Stimulated activated CD8-positive, alpha-beta memory T cell treated with anti-CD3 and anti-CD28 coated beads, Interleukin-15, amount 100 ng/mL, for 4 hours (primary cell): ENCODE measurements at regions not wholly inside any gene's neighbourhood (a gene's known extent, or its start where the extent isn't known, plus 50 kb on each side); places are given as distances from the start of the nearest gene placed in this dataset.

Source experiments
- DNase-seq, 2 donors: peaks; one replicate each; pipeline ENCODE4 v3.0.0-alpha.2; 2020; ENCODE audit warnings: low read depth in 2 of 2

GRCh38 chr3:23746441-23746840, 59.3 kb upstream of the UBE2E1 start:
- DNase-seq: no peak

GRCh38 chr3:23747841-23748240, 57.9 kb upstream of the UBE2E1 start:
- no peak for DNase-seq

DNA sequence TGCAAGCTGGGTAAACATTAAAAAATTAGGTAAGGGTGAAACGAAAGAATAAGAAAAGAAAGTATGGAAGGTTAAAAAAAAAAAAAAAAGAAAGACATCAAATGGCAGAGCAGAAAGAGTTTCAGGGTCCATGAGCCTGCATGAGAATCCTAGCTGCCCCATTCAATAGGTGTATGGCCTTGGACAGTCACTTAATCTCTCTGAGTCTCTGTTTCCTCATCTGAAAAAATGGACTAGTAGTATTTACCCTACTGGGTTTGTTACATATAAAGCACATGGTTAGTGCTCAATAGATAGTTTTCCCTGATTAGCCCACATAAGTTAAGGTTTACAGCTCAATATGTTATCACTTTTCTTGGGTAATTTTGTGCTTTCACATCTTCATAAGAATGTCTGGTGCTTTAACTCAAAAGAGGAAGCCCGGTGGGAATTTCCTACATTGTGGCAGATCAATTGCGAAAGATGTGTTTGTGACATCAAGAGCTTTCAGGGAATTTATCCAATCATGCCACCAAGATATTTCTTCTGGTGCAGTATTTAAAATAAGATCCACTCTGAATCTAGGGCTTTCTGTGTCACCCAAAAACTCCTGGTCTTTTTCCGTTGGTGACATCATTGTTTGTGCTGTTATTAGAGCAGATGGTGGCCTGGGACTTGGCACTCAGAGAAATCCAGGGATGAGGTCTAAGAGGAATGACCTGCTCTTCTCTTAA, 57.2 kb upstream of the UBE2E1 start:
- DNase-seq: no peak

DNA sequence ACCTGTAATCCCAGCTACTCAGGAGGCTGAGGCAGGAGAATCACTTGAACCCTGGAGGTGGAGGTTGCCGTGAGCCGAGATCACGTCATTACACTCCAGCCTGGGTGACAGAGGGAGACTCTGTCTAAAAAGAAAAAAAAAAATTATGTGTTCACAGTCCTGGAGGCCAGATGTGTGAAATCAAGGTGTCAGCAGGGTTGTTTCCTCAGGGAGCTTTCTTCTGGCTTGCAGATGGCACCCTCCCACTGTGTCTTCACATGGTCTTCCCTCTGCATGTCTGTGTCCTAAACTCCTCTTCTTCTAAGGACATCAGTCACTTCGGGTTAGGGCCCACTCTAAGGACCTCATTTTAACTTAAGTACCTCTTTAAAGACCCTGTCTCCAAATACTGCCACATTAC, 56.1 kb upstream of the UBE2E1 start:
- DNase-seq: no peak

GRCh38 chr3:23750573-23751210, 55.1 kb upstream of the UBE2E1 start:
- DNase-seq: no peak

GRCh38 chr3:23751212-23751723, 54.5 kb upstream of the UBE2E1 start:
- DNase-seq: no peak

GRCh38 chr3:23752126-23752525, 53.6 kb upstream of the UBE2E1 start:
- no peak for DNase-seq

DNA sequence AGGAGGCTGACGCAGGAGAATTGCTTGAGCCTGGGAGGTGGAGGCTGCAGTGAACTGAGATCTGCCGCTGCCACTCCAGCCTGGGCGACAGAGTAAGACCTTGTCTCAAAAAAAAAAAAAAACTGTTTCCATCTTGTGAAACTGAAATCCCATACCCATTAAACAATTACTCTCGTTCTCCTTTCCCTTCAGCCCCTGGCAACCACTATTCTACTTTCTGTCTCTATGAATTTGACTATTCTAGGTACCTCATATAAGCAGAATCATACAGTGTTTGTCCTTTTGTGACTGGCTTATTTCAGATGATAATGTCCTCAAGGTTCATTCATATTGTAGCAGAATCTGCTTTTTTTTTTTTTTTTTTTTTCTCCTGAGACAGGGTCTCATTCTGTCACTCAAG, 51.5 kb upstream of the UBE2E1 start:
- no peak for DNase-seq
